NCI-H128 (cell line): ENCODE measurements at regions not wholly inside any gene's neighbourhood (a gene's known extent, or its start where the extent isn't known, plus 50 kb on each side); places are given as distances from the start of the nearest gene placed in this dataset.

ENCODE experiments used
- DNase-seq: peaks from one replicate; lab custom pipeline; 2025; ENCODE audit not compliant: unreplicated experiment; lab: John Stamatoyannopoulos, UW

DNA sequence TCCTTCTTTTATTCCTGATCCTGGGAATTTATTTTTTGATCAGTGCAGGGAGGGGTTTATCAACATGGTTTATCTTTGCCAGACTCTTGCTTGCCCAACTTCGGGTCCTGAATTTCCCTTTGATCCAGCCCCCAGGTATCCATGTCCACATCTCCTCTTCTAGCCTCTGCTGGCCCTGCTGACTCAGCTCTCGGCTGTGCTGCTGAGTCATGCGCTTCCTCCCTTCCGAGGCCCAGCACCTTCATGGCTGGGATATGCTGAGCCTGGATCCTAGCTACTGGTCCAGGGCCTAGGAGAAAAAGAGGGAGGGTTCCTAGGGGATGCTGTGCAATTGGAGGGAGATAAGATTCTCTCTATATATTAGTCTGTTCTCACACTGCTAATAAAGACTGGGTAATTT, 380.7 kb upstream of the SHH start:
- no peak for DNase-seq

DNA sequence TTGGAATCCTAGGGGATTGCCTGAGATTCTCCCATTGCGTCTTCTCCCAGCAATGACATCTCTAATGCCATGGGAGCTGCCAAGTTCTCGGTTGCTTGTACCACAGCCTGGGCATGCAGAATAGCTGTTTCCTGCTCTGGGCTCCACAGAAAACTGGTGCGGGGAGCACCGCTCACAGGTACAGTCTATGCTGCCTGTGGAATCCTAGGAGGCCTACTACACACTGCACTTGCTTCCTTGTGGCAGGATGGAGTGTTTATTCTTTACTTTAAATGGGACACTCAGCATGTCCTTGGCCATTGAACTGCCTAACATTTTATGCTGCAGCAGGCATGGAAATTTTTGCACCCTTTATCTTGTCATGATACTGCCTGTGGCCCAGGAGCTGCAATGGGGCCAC, 378.8 kb upstream of the SHH start:
- no peak for DNase-seq

DNA sequence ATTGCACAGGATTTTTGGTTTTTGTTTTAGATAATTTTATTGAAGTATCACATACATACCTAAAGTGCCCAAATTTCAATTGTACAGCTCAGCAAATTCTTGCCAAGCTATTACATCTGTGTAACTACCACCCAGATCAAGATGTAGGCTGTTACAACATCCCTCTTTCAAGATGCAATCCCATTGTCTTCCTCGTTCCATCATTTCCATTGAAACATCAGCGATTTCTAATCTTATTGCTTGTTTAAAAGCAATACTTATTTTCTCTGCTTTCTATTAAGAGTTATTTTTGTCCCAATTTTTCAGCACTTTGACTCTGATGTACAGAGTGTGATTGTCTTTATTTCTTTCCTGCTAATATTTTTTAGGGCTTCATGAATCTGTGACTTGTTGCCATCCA, 372.8 kb upstream of the SHH start:
- no peak for DNase-seq

- no peak for DNase-seq
Observed at GRCh38 chr7:156184164-156184563, 371.9 kb upstream of the SHH start.

GRCh38 chr7:156180451-156181229, 368.4 kb upstream of the SHH start:
- no peak for DNase-seq

GRCh38 chr7:156179872-156180390, 367.7 kb upstream of the SHH start:
- no peak for DNase-seq

DNA sequence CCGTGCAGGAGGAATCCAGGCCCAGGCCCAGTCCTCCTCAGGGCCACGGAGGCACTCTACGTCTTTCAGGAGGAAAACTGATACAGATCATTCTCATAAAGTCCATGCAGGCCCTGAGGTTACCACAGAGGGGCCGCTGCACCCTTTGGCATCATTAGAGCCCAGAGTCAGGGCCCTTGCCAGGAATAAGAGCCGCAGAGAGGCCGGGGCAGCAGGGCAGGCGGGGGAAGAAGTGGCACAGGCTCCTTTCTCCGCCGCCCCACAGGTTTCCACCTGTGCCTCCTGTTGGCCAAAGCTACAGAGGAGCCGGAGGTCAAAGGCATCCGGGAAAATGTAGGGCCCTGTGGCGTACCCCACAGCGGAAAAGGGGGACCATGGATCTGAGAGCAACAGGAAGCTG, 366.6 kb upstream of the SHH start:
- no peak for DNase-seq

GRCh38 chr7:156178214-156178613, 366.0 kb upstream of the SHH start:
- no peak for DNase-seq

- DNase-seq, result peak; percentile 35
Observed at GRCh38 chr7:156177422-156178055, 365.3 kb upstream of the SHH start.

GRCh38 chr7:156176039-156176438, 363.8 kb upstream of the SHH start:
- DNase-seq, result no peak

- DNase-seq, result no peak
Observed at GRCh38 chr7:156175003-156175402, 362.7 kb upstream of the SHH start.

DNA sequence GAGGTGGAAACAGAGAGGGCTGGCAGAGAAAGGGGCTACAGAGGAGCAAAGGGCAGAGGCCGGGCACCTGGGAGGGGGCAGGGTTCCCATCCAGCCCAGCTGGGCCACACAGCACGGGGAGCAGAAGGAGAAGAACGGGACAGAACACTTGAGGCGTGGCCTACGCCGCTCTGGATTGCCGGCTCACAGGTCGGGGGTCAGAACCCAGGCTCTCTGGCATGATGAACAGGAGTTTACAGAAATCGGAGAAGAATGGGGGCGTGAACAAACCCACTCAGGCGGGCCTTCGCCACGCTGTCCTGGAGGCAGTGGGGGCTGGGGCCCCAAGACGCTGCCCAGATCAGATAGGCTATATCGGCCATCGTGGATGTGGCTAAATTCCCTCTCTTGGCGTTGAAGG, 362.2 kb upstream of the SHH start:
- DNase-seq, result no peak

- no peak for DNase-seq
Observed at GRCh38 chr7:156173748-156174353, 361.6 kb upstream of the SHH start.

DNA sequence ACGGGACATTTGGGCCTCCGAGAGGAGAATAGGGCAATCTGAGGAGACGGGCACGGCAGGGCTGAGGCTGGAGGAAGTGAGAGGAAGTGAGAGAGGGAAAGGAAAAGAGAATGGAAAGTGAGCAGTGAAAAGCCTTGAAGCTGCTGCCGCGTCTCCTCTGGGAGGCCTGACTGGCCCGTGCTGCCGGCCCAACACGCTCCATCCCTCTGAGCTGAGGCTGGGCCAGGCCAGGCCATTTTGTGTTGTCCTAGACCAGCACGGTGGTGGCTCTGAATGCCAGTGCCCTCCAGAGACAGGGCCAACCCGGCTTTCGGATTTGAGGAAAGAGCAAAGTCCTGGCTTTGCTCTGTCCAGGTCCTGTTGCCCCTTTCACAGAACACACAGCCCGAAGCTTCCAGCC, 361.1 kb upstream of the SHH start:
- DNase-seq, result no peak

DNA sequence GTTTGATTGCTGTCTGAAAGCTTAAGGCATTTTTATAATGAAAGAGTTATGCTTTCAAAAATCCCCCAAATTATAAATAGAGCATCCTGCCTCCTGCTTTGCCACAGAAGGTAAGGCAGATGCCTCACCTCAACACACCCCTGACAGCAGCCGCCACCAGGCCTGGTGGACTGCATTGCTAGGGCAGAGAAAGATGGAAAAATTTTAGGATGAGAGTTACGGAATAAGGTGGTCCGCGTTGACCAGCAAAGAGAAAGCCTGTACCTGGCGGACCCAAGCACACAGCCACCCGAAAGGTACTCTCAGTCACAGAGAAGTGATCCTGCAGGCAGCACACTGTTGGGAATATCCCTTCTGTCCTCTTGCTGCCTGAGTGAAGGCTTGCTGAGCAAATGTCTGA, 360.4 kb upstream of the SHH start:
- no peak for DNase-seq

GRCh38 chr7:156169474-156170370, 357.5 kb upstream of the SHH start:
- no peak for DNase-seq

DNA sequence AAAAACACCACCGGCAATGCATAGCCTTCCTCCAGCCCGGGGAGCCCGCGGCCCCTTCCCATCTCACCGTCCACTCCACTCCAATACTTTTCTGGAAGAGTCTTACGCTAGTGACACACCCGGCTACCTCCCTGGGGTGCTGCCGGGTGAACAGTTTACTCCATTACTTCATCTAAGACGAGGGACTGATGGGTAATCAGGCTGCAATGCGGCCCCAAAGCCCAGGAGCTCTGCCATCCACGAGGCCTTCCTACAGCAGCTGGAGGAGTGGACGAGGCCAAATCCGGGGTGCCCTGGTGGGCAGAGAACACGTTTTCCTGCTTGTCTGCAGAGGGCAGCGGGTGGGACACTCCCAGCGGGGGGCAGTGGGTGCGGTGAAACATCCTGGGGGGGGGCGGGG, 356.2 kb upstream of the SHH start:
- no peak for DNase-seq

DNA sequence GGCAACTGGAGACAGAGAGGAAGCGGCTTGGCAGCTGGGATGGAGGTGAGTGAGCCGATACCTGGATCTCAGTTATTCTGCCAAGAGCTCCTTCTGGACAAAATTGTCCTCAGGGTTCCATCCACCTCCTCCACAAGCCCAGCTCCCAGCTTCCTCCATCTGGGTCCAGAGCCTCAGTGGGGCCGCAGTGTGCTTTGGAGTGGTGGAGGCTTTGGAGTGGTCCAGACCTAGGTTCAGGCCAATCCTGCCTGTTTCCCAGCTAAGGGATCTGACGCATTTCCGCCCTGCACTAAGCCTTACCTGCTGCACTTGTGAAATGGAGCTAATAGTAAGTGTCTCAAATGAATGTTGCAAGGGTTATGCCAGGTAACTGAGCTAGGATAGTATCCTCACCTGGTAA, 355.7 kb upstream of the SHH start:
- no peak for DNase-seq

DNA sequence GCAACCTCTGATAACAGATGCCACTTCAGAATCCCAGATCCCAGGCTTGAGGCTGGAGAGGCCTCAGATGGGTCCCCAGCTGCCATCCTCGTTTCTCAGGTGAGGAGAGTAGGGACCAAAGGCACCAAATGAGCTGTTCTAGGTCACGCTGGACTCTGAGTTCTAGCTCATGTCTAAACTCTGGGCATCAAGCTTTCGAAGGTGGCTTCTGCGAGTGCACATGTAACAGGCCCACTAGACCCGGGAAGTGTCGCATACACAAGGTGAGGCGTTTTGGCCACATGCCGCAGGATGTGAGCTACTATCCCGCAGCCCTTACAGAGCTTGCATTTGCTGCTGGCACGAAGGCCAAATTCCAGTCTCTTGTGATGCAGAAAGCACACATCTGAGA, 355.1 kb upstream of the SHH start:
- no peak for DNase-seq

DNA sequence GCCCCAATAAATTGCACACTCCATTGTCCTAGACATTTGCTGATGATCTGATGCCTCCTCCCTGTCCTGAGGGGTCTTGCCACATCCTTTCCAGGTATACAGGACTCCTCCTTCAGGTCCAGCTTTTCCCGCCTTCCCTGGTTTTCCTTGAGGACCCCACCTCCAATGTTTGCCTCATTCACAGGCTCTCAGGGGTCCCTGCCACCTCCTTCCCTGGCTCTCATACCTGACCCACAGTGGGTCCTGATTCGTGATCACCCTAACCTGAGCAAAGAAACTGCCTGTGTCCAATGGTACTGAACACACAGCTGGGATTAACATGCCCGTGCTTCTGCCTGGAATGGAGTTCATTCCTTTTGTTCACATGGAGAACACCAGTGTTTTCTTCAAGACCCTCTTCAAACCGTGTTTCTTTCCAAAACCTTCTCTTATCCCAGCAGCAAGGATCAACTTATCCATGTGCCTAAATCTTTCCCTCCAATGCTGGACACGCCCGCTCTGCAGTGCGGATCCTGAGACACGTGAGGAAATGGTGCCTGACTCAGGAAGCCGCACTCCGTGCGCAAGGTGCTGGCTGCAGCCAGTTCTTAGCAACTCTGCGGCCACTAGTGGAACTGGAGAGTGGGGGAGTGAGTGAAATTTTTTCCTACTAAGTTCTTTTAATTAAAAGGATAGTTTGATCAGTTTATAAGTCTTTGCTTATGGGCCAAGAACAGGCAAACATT, 354.6 kb upstream of the SHH start:
- no peak for DNase-seq

DNA sequence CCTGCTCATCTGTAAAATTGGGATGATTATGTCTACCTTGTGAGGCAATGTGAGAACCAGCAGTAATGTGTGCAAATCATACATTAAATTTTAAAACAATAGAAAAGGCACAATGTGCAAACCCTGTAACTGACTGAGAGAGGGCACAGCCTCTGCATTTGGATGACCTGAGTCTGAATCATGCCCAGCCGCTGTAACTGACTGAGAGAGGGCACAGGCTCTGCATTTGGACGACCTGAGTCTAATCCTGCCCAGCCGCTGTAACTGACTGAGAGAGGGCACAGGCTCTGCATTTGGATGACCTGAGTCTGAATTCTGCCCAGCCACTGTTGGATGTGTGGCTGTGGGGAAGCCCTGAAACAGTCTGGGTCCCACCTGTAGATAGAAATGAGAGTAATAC, 351.5 kb upstream of the SHH start:
- no peak for DNase-seq
